SU-DHL-6 (cell line): ENCODE measurements at regions not wholly inside any gene's neighbourhood (a gene's known extent, or its start where the extent isn't known, plus 50 kb on each side); places are given as distances from the start of the nearest gene placed in this dataset.

Experiments used
- EZH2phosphoT487 ChIP-seq: fragments of 200-600 bp; sonication (generic), shearing (Covaris generic); conservative IDR thresholded peaks from 2 replicates; pipeline ENCODE4 v1.6.1; 2018; ENCODE audit warnings: mild to moderate bottlenecking, antibody characterized with exemption, low read length, moderate library complexity, mixed read lengths
- TF ChIP-seq, protein P1 (sequence below): fragments of 200-600 bp; sonication (generic); IDR thresholded peaks from one replicate; pipeline ENCODE4 v1.5.1; 2017; ENCODE audit warnings: antibody characterized with exemption, mild to moderate bottlenecking, low read length, moderate library complexity; ENCODE audit not compliant: insufficient read depth, poor library complexity, severe bottlenecking

GRCh38 chr7:116152276-116152675 is 58.1 kb upstream of the TES start:
- TF ChIP-seq, protein P1, sequence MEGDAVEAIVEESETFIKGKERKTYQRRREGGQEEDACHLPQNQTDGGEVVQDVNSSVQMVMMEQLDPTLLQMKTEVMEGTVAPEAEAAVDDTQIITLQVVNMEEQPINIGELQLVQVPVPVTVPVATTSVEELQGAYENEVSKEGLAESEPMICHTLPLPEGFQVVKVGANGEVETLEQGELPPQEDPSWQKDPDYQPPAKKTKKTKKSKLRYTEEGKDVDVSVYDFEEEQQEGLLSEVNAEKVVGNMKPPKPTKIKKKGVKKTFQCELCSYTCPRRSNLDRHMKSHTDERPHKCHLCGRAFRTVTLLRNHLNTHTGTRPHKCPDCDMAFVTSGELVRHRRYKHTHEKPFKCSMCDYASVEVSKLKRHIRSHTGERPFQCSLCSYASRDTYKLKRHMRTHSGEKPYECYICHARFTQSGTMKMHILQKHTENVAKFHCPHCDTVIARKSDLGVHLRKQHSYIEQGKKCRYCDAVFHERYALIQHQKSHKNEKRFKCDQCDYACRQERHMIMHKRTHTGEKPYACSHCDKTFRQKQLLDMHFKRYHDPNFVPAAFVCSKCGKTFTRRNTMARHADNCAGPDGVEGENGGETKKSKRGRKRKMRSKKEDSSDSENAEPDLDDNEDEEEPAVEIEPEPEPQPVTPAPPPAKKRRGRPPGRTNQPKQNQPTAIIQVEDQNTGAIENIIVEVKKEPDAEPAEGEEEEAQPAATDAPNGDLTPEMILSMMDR: no peak
- no peak for TF ChIP-seq EZH2phosphoT487
